KMS-11 (cell line): ENCODE measurements at regions not wholly inside any gene's neighbourhood (a gene's known extent, or its start where the extent isn't known, plus 50 kb on each side); places are given as distances from the start of the nearest gene placed in this dataset.

Experiments
- H2AFZ ChIP-seq: fragments of 200-600 bp; sonication (generic); 2 replicates; pipeline ENCODE4 v1.6.1; 2016; ENCODE audit warnings: antibody characterized with exemption, mixed run types, low read depth
- H3K27ac ChIP-seq: fragments of 200-600 bp; sonication (generic); 2 replicates; pipeline ENCODE4 v1.6.1; 2016; ENCODE audit warnings: mild to moderate bottlenecking, mixed run types
- H3K27me3 ChIP-seq: fragments of 200-600 bp; sonication (generic); 2 replicates; pipeline ENCODE4 v1.6.1; 2017; ENCODE audit warnings: mild to moderate bottlenecking, low read depth, mixed run types, moderate library complexity; ENCODE audit not compliant: insufficient read depth
- H3K36me3 ChIP-seq: fragments of 200-600 bp; sonication (generic); 2 replicates; pipeline ENCODE4 v1.6.1; 2017; ENCODE audit warnings: mild to moderate bottlenecking, mixed run types; ENCODE audit not compliant: insufficient read depth
- H3K4me1 ChIP-seq: fragments of 200-600 bp; sonication (generic); 2 replicates; pipeline ENCODE4 v1.6.1; 2016; ENCODE audit warnings: mild to moderate bottlenecking, low read depth, mixed run types; ENCODE audit not compliant: poor library complexity, severe bottlenecking
- H3K4me2 ChIP-seq: fragments of 200-600 bp; sonication (generic); 2 replicates; pipeline ENCODE4 v1.7.0; 2016; ENCODE audit warnings: mild to moderate bottlenecking, mixed run types
- H3K4me3 ChIP-seq: fragments of 200-600 bp; sonication (generic); IDR thresholded peaks from 2 replicates; pipeline ENCODE4 v1.6.1; 2017; ENCODE audit warnings: low read depth, low read length, mixed read lengths; ENCODE audit not compliant: insufficient read depth
- H3K79me2 ChIP-seq: fragments of 200-600 bp; sonication (generic); 2 replicates; pipeline ENCODE4 v1.6.1; 2016; ENCODE audit warnings: low read depth, mixed run types; ENCODE audit not compliant: insufficient read depth
- H3K9ac ChIP-seq: fragments of 200-600 bp; sonication (generic); 2 replicates; pipeline ENCODE4 v1.6.1; 2016; ENCODE audit warnings: mild to moderate bottlenecking, mixed run types
- H4K20me1 ChIP-seq: fragments of 200-600 bp; sonication (generic); 2 replicates; pipeline ENCODE4 v1.6.1; 2016; ENCODE audit warnings: mild to moderate bottlenecking, mixed run types; ENCODE audit not compliant: insufficient read depth
- TF ChIP-seq, protein P1 (sequence below): fragments of 200-600 bp; sonication (generic); conservative IDR thresholded peaks from 2 replicates; pipeline ENCODE4 v1.6.1; 2017; ENCODE audit warnings: low read depth, mild to moderate bottlenecking, antibody characterized with exemption, low read length, moderate library complexity, mixed read lengths

DNA sequence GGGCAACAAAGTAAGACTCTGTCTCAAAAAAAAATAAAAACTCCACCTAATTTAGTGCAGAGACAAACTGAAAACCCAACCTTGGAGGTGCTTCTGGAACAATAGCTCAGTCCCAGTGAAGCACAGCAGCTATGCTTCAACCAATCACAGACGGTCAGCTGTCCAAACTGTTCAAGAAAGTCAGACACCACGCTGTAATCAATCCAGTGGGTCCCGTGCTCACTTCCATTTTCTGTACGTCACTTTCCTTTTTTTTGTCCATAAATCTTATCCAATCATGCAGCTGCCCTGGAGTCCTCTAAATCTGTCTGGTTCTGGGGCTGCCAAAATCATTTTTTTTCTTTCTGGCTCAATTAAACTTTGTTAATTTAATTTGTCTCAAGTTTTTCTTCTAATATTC is 93.6 kb upstream of the FAM174B start:
- TF ChIP-seq, protein P1, sequence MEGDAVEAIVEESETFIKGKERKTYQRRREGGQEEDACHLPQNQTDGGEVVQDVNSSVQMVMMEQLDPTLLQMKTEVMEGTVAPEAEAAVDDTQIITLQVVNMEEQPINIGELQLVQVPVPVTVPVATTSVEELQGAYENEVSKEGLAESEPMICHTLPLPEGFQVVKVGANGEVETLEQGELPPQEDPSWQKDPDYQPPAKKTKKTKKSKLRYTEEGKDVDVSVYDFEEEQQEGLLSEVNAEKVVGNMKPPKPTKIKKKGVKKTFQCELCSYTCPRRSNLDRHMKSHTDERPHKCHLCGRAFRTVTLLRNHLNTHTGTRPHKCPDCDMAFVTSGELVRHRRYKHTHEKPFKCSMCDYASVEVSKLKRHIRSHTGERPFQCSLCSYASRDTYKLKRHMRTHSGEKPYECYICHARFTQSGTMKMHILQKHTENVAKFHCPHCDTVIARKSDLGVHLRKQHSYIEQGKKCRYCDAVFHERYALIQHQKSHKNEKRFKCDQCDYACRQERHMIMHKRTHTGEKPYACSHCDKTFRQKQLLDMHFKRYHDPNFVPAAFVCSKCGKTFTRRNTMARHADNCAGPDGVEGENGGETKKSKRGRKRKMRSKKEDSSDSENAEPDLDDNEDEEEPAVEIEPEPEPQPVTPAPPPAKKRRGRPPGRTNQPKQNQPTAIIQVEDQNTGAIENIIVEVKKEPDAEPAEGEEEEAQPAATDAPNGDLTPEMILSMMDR = no peak
- Histone ChIP-seq H3K79me2 (no peaks in the 10 kb centered on the region), H3K27ac (no peak overlapping the region), H4K20me1 (no peaks in the 10 kb centered on the region), H3K9ac (no peak overlapping the region), H3K36me3 (no peaks in the 10 kb centered on the region), H3K27me3 (no peaks in the 10 kb centered on the region), H3K4me1 (no peaks in the 10 kb centered on the region), H3K4me2 (no peak overlapping the region), H2AFZ (no peak overlapping the region), H3K4me3 (no peak overlapping the region)

DNA sequence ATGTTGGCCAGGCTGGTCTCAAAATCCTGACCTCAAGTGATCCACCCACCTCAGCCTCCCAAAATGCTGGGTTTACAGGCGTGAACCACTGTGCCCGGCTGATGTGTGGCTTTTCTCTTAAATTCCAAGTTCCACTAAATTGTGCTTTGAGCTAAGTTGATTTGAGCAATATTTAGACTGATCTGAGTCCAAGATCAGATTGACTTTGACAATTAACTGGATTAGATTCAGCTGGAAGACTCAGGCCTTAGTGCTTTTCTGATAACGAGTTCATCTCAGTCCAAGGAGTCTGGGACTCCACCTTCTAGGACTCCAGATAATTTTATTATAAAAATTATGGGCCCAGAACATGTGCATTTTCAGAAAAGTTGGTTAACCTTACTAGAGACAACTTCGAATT is 94.4 kb upstream of the FAM174B start:
- Histone ChIP-seq H3K4me2 (no peak overlapping the region), H4K20me1 (no peaks in the 10 kb centered on the region), H3K4me3 (no peak overlapping the region), H3K79me2 (no peaks in the 10 kb centered on the region), H3K36me3 (no peaks in the 10 kb centered on the region), H3K4me1 (no peaks in the 10 kb centered on the region), H2AFZ (no peak overlapping the region), H3K27me3 (no peaks in the 10 kb centered on the region), H3K27ac (no peak overlapping the region), H3K9ac (no peak overlapping the region)
- TF ChIP-seq, protein P1 = no peak

DNA sequence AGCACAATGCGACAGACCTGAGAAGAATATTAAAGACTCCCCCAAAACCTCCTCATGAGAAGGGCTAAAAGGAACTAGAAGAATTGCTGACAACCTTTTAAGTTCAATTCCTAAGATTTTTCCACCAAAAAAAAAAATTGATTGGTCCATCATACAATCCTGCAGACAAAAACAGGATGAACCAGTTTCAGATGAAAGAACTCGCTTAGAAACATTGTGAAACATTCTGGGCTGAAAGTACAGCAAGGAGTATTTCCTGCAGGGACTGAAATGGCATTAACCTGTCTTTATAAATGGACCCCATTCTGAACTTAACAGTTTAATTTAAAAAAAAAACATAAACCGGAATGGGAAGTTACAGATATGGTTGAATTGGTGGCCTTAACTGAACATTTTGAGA is 96.0 kb upstream of the FAM174B start:
- no peak overlapping the region for H3K4me2 ChIP-seq
- no peaks in the 10 kb centered on the region for H4K20me1 ChIP-seq
- TF ChIP-seq, protein P1 = no peak
- H3K9ac ChIP-seq = no peak overlapping the region
- no peak overlapping the region for H3K4me3 ChIP-seq
- H3K4me1 ChIP-seq = no peaks in the 10 kb centered on the region
- H3K27ac ChIP-seq = no peak overlapping the region
- H2AFZ ChIP-seq = no peak overlapping the region
- H3K79me2 ChIP-seq = no peaks in the 10 kb centered on the region
- H3K27me3 ChIP-seq = no peaks in the 10 kb centered on the region
- no peaks in the 10 kb centered on the region for H3K36me3 ChIP-seq

DNA sequence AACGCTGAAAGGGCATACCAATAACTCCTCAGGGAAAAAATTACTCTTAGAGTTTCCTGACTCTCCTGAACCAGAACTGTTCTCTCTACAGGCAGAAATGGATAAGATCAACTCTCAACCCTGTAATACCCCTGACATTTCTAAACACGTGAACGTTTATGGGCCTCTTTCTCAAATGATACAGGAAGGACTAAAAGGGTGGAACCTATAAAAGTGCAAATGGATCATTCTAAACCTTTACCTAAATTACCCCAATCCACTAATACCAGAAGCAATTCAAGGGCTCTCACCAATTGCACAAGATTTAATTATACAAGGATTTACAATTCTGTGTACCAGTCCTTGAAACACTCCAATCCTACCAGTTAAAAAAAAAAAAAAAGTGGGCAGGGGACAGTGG is 98.0 kb upstream of the FAM174B start:
- Histone ChIP-seq H3K4me3 (no peak overlapping the region), H2AFZ (no peak overlapping the region)

More for the DNA sequence above, 98.0 kb upstream of the FAM174B start:
- H3K27me3 ChIP-seq = no peaks in the 10 kb centered on the region
- no peak overlapping the region for H3K4me2 ChIP-seq
- no peaks in the 10 kb centered on the region for H3K4me1 ChIP-seq
- TF ChIP-seq, protein P1 = no peak
- H4K20me1 ChIP-seq = no peaks in the 10 kb centered on the region
- H3K27ac ChIP-seq = no peak overlapping the region
- H3K36me3 ChIP-seq = no peaks in the 10 kb centered on the region
- H3K9ac ChIP-seq = no peak overlapping the region
- no peaks in the 10 kb centered on the region for H3K79me2 ChIP-seq
